Progenitor cell of endocrine pancreas (in vitro differentiated cells): ENCODE measurements at regions not wholly inside any gene's neighbourhood (a gene's known extent, or its start where the extent isn't known, plus 50 kb on each side); places are given as distances from the start of the nearest gene placed in this dataset.

Experiments
- DNase-seq: peaks from one replicate; pipeline ENCODE4 v3.0.0; 2021; ENCODE audit warnings: low spot score; ENCODE audit not compliant: unreplicated experiment
- H3K27ac Mint-ChIP-seq: 2 replicates; pipeline ENCODE4 v1.8.0; 2021; ENCODE audit warnings: mild to moderate bottlenecking, moderate library complexity, mixed read lengths
- H3K27me3 Mint-ChIP-seq: 2 replicates; pipeline ENCODE4 v1.8.0; 2021; ENCODE audit warnings: mixed read lengths
- H3K36me3 Mint-ChIP-seq: 2 replicates; pipeline ENCODE4 v1.8.0; 2022; ENCODE audit warnings: mixed read lengths; ENCODE audit not compliant: insufficient read depth
- H3K4me1 Mint-ChIP-seq: 2 replicates; pipeline ENCODE4 v1.8.0; 2021; ENCODE audit warnings: low read depth, mixed read lengths
- H3K4me3 Mint-ChIP-seq: 2 replicates; pipeline ENCODE4 v1.8.0; 2021; ENCODE audit warnings: low read depth, mild to moderate bottlenecking, moderate library complexity, mixed read lengths
- H3K9me3 Mint-ChIP-seq: 2 replicates; pipeline ENCODE4 v1.8.0; 2021; ENCODE audit warnings: low read depth, mixed read lengths
- CTCF ChIP-seq: fragments of 200-600 bp; sonication (generic); IDR thresholded peaks from one replicate; pipeline ENCODE4 v1.5.0; 2021; ENCODE audit warnings: antibody characterized with exemption, mild to moderate bottlenecking; ENCODE audit not compliant: unreplicated experiment

GRCh38 chr22:49688516-49689254, 139.0 kb downstream of the BRD1 start:
- Mint-ChIP-seq H3K4me3 (no peak overlapping the region), H3K9me3 (peaks cover 10% of the 10 kb centered on the region), H3K27ac (no peak overlapping the region), H3K27me3 (peaks cover 16% of the 10 kb centered on the region), H3K4me1 (no peaks in the 10 kb centered on the region), H3K36me3 (no peaks in the 10 kb centered on the region)
- no peak for TF ChIP-seq CTCF
- DNase-seq: no peak

- no peaks in the 10 kb centered on the region for H3K4me1 Mint-ChIP-seq
- no peak overlapping the region for H3K27ac Mint-ChIP-seq
Measured at GRCh38 chr22:49687786-49688515, 139.7 kb downstream of the BRD1 start.

GRCh38 chr22:49687333-49687732, 140.3 kb downstream of the BRD1 start:
- H3K27ac Mint-ChIP-seq: no peak overlapping the region

More at GRCh38 chr22:49687786-49688515, 139.7 kb downstream of the BRD1 start:
- H3K4me3 Mint-ChIP-seq: no peak overlapping the region
- H3K36me3 Mint-ChIP-seq: no peaks in the 10 kb centered on the region
- peaks cover 20% of the 10 kb centered on the region for H3K27me3 Mint-ChIP-seq
- DNase-seq: no peak
- TF ChIP-seq CTCF: no peak
- H3K9me3 Mint-ChIP-seq: peaks cover 12% of the 10 kb centered on the region

GRCh38 chr22:49686495-49687219, 141.0 kb downstream of the BRD1 start:
- Mint-ChIP-seq H3K4me3 (no peak overlapping the region), H3K4me1 (no peaks in the 10 kb centered on the region), H3K27ac (no peak overlapping the region), H3K27me3 (peaks cover 22% of the 10 kb centered on the region), H3K9me3 (peaks cover 6% of the 10 kb centered on the region), H3K36me3 (no peaks in the 10 kb centered on the region)
- no peak for TF ChIP-seq CTCF
- no peak for DNase-seq

More at GRCh38 chr22:49687333-49687732, 140.3 kb downstream of the BRD1 start:
- Mint-ChIP-seq H3K27me3 (peaks cover 20% of the 10 kb centered on the region), H3K9me3 (peaks cover 12% of the 10 kb centered on the region), H3K36me3 (no peaks in the 10 kb centered on the region), H3K4me1 (no peaks in the 10 kb centered on the region), H3K4me3 (no peak overlapping the region)
- DNase-seq: no peak
- TF ChIP-seq CTCF: no peak

GRCh38 chr22:49685686-49686085, 142.0 kb downstream of the BRD1 start:
- Mint-ChIP-seq H3K27ac (no peak overlapping the region), H3K36me3 (no peaks in the 10 kb centered on the region), H3K27me3 (peaks cover 22% of the 10 kb centered on the region), H3K4me3 (no peak overlapping the region), H3K4me1 (no peaks in the 10 kb centered on the region), H3K9me3 (peaks cover 2% of the 10 kb centered on the region)
- no peak for DNase-seq
- no peak for TF ChIP-seq CTCF
